ENCODE measurements at regions not wholly inside any gene's neighbourhood (a gene's known extent, or its start where the extent isn't known, plus 50 kb on each side); places are given as distances from the start of the nearest gene placed in this dataset.
"Not testable (repeated sequence)": the region's sequence is repeated elsewhere in the genome, so short reads cannot be mapped to it uniquely, and the experiment has no call there.

- H3K9ac ChIP-seq: no peak overlapping the region
- TF ChIP-seq Cebpa-rat (IDR thresholded peaks at IDR 0.05): no peak
- no peaks in the 10 kb centered on the region for H4K20me1 ChIP-seq
- H3K4me2 ChIP-seq: no peak overlapping the region
- no peaks in the 10 kb centered on the region for H3K27me3 ChIP-seq
- no peak overlapping the region for H3K27ac ChIP-seq
- H3K36me3 ChIP-seq: no peaks in the 10 kb centered on the region
- no peak overlapping the region for H3K4me3 ChIP-seq
- H3K9me3 ChIP-seq: no peaks in the 10 kb centered on the region
- no peaks in the 10 kb centered on the region for H3K4me1 ChIP-seq
Measured at GRCh38 chr18:66874812-66875474, 271.1 kb upstream of the CDH19 start.

GRCh38 chr18:66874375-66874774 is 270.5 kb upstream of the CDH19 start:
- Histone ChIP-seq H3K4me3 (no peak overlapping the region), H3K9me3 (no peaks in the 10 kb centered on the region), H4K20me1 (no peaks in the 10 kb centered on the region), H3K27ac (no peak overlapping the region), H3K4me2 (no peak overlapping the region), H3K36me3 (no peaks in the 10 kb centered on the region), H3K4me1 (no peaks in the 10 kb centered on the region), H3K9ac (no peak overlapping the region), H3K27me3 (no peaks in the 10 kb centered on the region)
- TF ChIP-seq Cebpa-rat (IDR thresholded peaks at IDR 0.05): no peak

- Histone ChIP-seq H3K27ac (no peak overlapping the region), H3K4me3 (no peak overlapping the region), H4K20me1 (no peaks in the 10 kb centered on the region)
Measured at GRCh38 chr18:66873899-66874298, 270.0 kb upstream of the CDH19 start.

GRCh38 chr18:66872277-66872676 is 268.4 kb upstream of the CDH19 start:
- Histone ChIP-seq H3K27me3 (no peaks in the 10 kb centered on the region), H4K20me1 (no peaks in the 10 kb centered on the region), H3K9me3 (no peaks in the 10 kb centered on the region), H3K4me2 (no peak overlapping the region), H3K4me3 (no peak overlapping the region), H3K9ac (no peak overlapping the region), H3K27ac (no peak overlapping the region), H3K36me3 (no peaks in the 10 kb centered on the region), H3K4me1 (no peaks in the 10 kb centered on the region)
- TF ChIP-seq Cebpa-rat (IDR thresholded peaks at IDR 0.05): no peak

More at GRCh38 chr18:66873899-66874298, 270.0 kb upstream of the CDH19 start:
- Histone ChIP-seq H3K9me3 (no peaks in the 10 kb centered on the region), H3K36me3 (no peaks in the 10 kb centered on the region), H3K4me1 (no peaks in the 10 kb centered on the region), H3K9ac (no peak overlapping the region), H3K27me3 (no peaks in the 10 kb centered on the region), H3K4me2 (no peak overlapping the region)
- no peak for TF ChIP-seq Cebpa-rat (IDR thresholded peaks at IDR 0.05)

GRCh38 chr18:66867653-66868052 is 263.8 kb upstream of the CDH19 start:
- Histone ChIP-seq H3K36me3 (no peaks in the 10 kb centered on the region), H3K27me3 (no peaks in the 10 kb centered on the region), H3K27ac (no peak overlapping the region), H3K4me3 (no peak overlapping the region), H4K20me1 (no peaks in the 10 kb centered on the region), H3K4me2 (no peak overlapping the region), H3K9me3 (peaks cover 5% of the 10 kb centered on the region; the same call in 1 of the 2 replicates), H3K4me1 (no peaks in the 10 kb centered on the region), H3K9ac (no peak overlapping the region)
- no peak for TF ChIP-seq Cebpa-rat (IDR thresholded peaks at IDR 0.05)

GRCh38 chr18:66866427-66866940 is 262.6 kb upstream of the CDH19 start:
- not testable (repeated sequence) for H3K4me2 ChIP-seq, H3K36me3 ChIP-seq, H3K9ac ChIP-seq, H3K9me3 ChIP-seq, H3K4me3 ChIP-seq, H4K20me1 ChIP-seq, H3K27me3 ChIP-seq, H3K4me1 ChIP-seq, H3K27ac ChIP-seq

- TF ChIP-seq Cebpa-rat (IDR thresholded peaks at IDR 0.05): no peak
- H3K27me3 ChIP-seq: no peaks in the 10 kb centered on the region
- H3K9ac ChIP-seq: no peak overlapping the region
- H3K4me2 ChIP-seq: no peak overlapping the region
- H3K36me3 ChIP-seq: no peaks in the 10 kb centered on the region
- no peaks in the 10 kb centered on the region for H3K4me1 ChIP-seq
- H3K9me3 ChIP-seq: no peaks in the 10 kb centered on the region
- H3K4me3 ChIP-seq: no peak overlapping the region
- no peaks in the 10 kb centered on the region for H4K20me1 ChIP-seq
- no peak overlapping the region for H3K27ac ChIP-seq
Measured at GRCh38 chr18:66838340-66838987, 234.6 kb upstream of the CDH19 start.

GRCh38 chr18:66833646-66834045 is 229.8 kb upstream of the CDH19 start:
- Histone ChIP-seq H4K20me1 (no peaks in the 10 kb centered on the region), H3K27me3 (no peaks in the 10 kb centered on the region), H3K9ac (no peak overlapping the region), H3K27ac (no peak overlapping the region), H3K9me3 (no peaks in the 10 kb centered on the region), H3K36me3 (no peaks in the 10 kb centered on the region), H3K4me2 (no peak overlapping the region), H3K4me3 (no peak overlapping the region), H3K4me1 (no peaks in the 10 kb centered on the region)
- no peak for TF ChIP-seq Cebpa-rat (IDR thresholded peaks at IDR 0.05)

- Histone ChIP-seq H3K27ac (no peak overlapping the region), H3K4me2 (no peak overlapping the region), H3K36me3 (no peaks in the 10 kb centered on the region), H4K20me1 (no peaks in the 10 kb centered on the region), H3K9me3 (no peaks in the 10 kb centered on the region), H3K9ac (no peak overlapping the region), H3K4me3 (no peak overlapping the region), H3K4me1 (no peaks in the 10 kb centered on the region), H3K27me3 (no peaks in the 10 kb centered on the region)
- TF ChIP-seq Cebpa-rat (IDR thresholded peaks at IDR 0.05): no peak
Measured at GRCh38 chr18:66826211-66826610, 222.3 kb upstream of the CDH19 start.

GRCh38 chr18:66825347-66825746 is 221.5 kb upstream of the CDH19 start:
- Histone ChIP-seq H4K20me1 (no peaks in the 10 kb centered on the region), H3K27ac (no peak overlapping the region), H3K4me1 (no peaks in the 10 kb centered on the region), H3K36me3 (no peaks in the 10 kb centered on the region), H3K27me3 (no peaks in the 10 kb centered on the region), H3K4me3 (no peak overlapping the region), H3K9me3 (no peaks in the 10 kb centered on the region), H3K4me2 (no peak overlapping the region), H3K9ac (no peak overlapping the region)
- TF ChIP-seq Cebpa-rat (IDR thresholded peaks at IDR 0.05): no peak
